T-helper 17 cell (primary cell): ENCODE measurements at regions not wholly inside any gene's neighbourhood (a gene's known extent, or its start where the extent isn't known, plus 50 kb on each side); places are given as distances from the start of the nearest gene placed in this dataset.
"Not testable (repeated sequence)": the region's sequence is repeated elsewhere in the genome, so short reads cannot be mapped to it uniquely, and the experiment has no call there.

ENCODE experiments used
- ATAC-seq: fragments of 150-1000 bp; cut with Tn5 transposase; 2 replicates; pipeline ENCODE4 v1.10.0; 2021; ENCODE audit warnings: mild to moderate bottlenecking, moderate library complexity
- DNase-seq, 3 donors: peaks; one replicate each; pipeline versions ENCODE4 v3.0.0 to v3.0.0-alpha.2; 2020 to 2021
- H3K9me3 ChIP-seq: one replicate; pipeline ENCODE4 v1.7.0; 2013; ENCODE audit warnings: low read length, mild to moderate bottlenecking; ENCODE audit not compliant: control insufficient read depth, poor library complexity, severe bottlenecking
- H3K27ac Mint-ChIP-seq: one replicate; pipeline ENCODE4 v1.8.0; 2022; ENCODE audit warnings: mild to moderate bottlenecking, moderate library complexity, mixed read lengths
- H3K27me3 Mint-ChIP-seq: one replicate; pipeline ENCODE4 v1.8.0; 2022; ENCODE audit warnings: mixed read lengths
- H3K36me3 Mint-ChIP-seq: one replicate; pipeline ENCODE4 v1.8.0; 2022; ENCODE audit warnings: low read depth, mixed read lengths
- H3K4me1 Mint-ChIP-seq: one replicate; pipeline ENCODE4 v1.8.0; 2022; ENCODE audit warnings: mild to moderate bottlenecking, mixed read lengths
- H3K4me3 Mint-ChIP-seq: one replicate; pipeline ENCODE4 v1.8.0; 2022; ENCODE audit warnings: mild to moderate bottlenecking, moderate library complexity, mixed read lengths

DNA sequence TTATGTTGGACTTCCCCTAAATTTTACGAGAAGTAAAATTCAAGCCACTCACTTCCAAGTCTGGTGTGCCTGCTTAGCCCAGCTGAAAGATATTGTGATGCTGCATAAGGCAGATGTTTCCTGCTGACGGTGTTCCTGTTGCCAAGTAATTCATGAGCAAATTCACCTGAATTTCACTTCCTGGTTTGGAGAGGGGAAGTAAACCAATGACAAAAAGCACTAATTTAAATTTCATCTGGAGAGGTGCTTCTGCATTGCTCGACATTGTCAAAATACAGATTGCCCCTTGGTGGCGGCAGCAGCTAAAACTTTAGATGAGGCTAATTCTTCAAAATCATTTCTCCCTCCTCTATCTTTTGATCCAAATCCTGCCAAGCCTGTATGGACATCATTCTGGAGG, 281.1 kb downstream of the AACS start:
- DNase-seq (no peak), ATAC-seq (no peak)
- Mint-ChIP-seq H3K27ac (no peak overlapping the region), H3K36me3 (no peaks in the 10 kb centered on the region), H3K4me1 (no peaks in the 10 kb centered on the region), H3K27me3 (peaks cover 56% of the 10 kb centered on the region), H3K4me3 (no peak overlapping the region)
- no peaks in the 10 kb centered on the region for H3K9me3 ChIP-seq

DNA sequence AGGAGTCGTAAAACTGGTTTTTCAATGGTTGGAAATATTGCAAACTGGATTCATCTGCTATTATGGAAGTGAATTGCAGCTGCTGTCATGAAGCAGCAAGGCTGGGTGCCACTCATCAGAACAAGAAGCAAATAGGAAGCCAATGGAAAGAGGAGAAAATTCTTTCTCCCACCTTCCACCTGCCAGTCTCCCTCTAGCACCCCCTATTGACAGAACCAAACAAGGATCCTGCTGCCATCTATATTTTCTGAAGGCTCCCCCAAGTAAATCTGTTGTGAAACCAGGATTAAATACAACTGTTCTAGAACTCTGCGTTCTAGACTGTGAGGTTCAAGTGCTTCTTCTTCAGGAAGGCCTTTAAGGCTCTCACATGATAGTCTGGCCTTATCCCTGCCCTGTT, 286.6 kb downstream of the AACS start:
- Mint-ChIP-seq H3K27me3 (peaks cover 31% of the 10 kb centered on the region), H3K36me3 (no peaks in the 10 kb centered on the region), H3K27ac (no peak overlapping the region), H3K4me3 (no peak overlapping the region), H3K4me1 (no peaks in the 10 kb centered on the region)
- ATAC-seq = no peak
- DNase-seq = no peak
- H3K9me3 ChIP-seq = no peaks in the 10 kb centered on the region

GRCh38 chr12:125353002-125353401, 287.8 kb downstream of the AACS start:
- H3K4me3 Mint-ChIP-seq, H3K9me3 ChIP-seq, ATAC-seq, H3K36me3 Mint-ChIP-seq, H3K27ac Mint-ChIP-seq, DNase-seq, H3K4me1 Mint-ChIP-seq: not testable (repeated sequence)
- H3K27me3 Mint-ChIP-seq = peaks cover 26% of the 10 kb centered on the region

GRCh38 chr12:125353871-125354270, 288.6 kb downstream of the AACS start:
- Mint-ChIP-seq H3K27me3 (peaks cover 19% of the 10 kb centered on the region), H3K36me3 (no peaks in the 10 kb centered on the region), H3K4me1 (no peaks in the 10 kb centered on the region), H3K4me3 (no peak overlapping the region), H3K27ac (no peak overlapping the region)
- ATAC-seq = no peak
- no peaks in the 10 kb centered on the region for H3K9me3 ChIP-seq
- no peak for DNase-seq

GRCh38 chr12:125355614-125356013, 290.4 kb downstream of the AACS start:
- H3K9me3 ChIP-seq = no peaks in the 10 kb centered on the region
- H3K36me3 Mint-ChIP-seq = no peaks in the 10 kb centered on the region
- H3K27ac Mint-ChIP-seq = no peak overlapping the region
- no peak for ATAC-seq
- H3K4me1 Mint-ChIP-seq = no peaks in the 10 kb centered on the region
- H3K27me3 Mint-ChIP-seq = peaks cover 5% of the 10 kb centered on the region
- H3K4me3 Mint-ChIP-seq = no peak overlapping the region
- no peak for DNase-seq

- DNase-seq (no peak), ATAC-seq (no peak)
- H3K27me3 Mint-ChIP-seq = peaks cover 6% of the 10 kb centered on the region
- H3K9me3 ChIP-seq = no peaks in the 10 kb centered on the region
- H3K36me3 Mint-ChIP-seq = no peaks in the 10 kb centered on the region
- no peaks in the 10 kb centered on the region for H3K4me1 Mint-ChIP-seq
- no peak overlapping the region for H3K27ac Mint-ChIP-seq
- H3K4me3 Mint-ChIP-seq = no peak overlapping the region
These were observed 290.9 kb downstream of the AACS start for GRCh38 chr12:125356111-125356510.

DNA sequence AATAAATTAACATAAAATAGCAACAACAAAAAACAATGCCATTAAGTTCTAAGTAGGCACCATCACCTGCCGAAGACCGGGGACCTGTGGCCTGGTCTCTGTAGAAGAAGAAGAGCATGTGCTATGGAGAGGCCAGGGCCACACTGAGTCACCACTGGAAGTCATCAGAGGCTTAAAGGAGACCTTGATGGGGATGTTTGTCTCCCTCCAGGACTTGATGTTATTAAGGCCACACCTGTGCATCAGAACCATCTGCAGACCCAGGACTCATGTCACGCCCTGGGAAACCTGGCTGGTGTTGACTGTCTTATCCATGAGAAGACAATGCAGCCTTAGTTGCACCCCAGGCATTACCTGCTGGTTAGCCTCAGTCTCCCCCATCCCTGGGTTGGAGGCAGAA, 292.3 kb downstream of the AACS start:
- H3K27me3 Mint-ChIP-seq = peaks cover 9% of the 10 kb centered on the region
- H3K4me1 Mint-ChIP-seq = no peaks in the 10 kb centered on the region
- H3K4me3 Mint-ChIP-seq = no peak overlapping the region
- no peak overlapping the region for H3K27ac Mint-ChIP-seq
- ATAC-seq (no peak), DNase-seq (no peak)
- no peaks in the 10 kb centered on the region for H3K9me3 ChIP-seq
- no peaks in the 10 kb centered on the region for H3K36me3 Mint-ChIP-seq

- no peaks in the 10 kb centered on the region for H3K4me1 Mint-ChIP-seq
- ATAC-seq (no peak), DNase-seq (no peak)
- no peak overlapping the region for H3K4me3 Mint-ChIP-seq
- H3K27ac Mint-ChIP-seq = no peak overlapping the region
- H3K9me3 ChIP-seq = no peaks in the 10 kb centered on the region
- H3K36me3 Mint-ChIP-seq = no peaks in the 10 kb centered on the region
- H3K27me3 Mint-ChIP-seq = peaks cover 4% of the 10 kb centered on the region
These were observed 295.3 kb downstream of the AACS start for GRCh38 chr12:125360540-125360939.

DNA sequence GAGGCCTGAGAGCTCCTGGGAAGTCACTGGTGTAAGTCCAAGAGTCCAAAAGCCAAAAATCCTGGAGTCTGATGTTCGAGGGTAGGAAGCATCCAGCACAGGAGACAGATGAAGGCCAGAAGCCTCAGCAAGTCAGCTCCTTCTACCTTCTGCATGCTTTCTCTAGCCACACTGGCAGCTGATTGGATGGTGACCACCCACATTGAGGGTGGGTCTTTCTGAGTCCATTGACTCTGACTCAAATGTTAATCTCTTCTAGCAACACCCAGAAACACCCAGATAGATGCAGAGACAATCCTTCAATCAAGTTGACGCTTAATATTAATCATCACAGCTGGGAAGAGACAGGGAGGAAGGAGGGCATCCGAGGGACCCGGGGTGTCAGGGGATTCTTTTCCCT, 305.8 kb downstream of the AACS start:
- no peaks in the 10 kb centered on the region for H3K4me1 Mint-ChIP-seq
- no peaks in the 10 kb centered on the region for H3K36me3 Mint-ChIP-seq
- no peak for DNase-seq
- no peaks in the 10 kb centered on the region for H3K9me3 ChIP-seq
- no peak overlapping the region for H3K27ac Mint-ChIP-seq
- ATAC-seq = no peak
- H3K4me3 Mint-ChIP-seq = no peak overlapping the region
- H3K27me3 Mint-ChIP-seq = peaks cover 30% of the 10 kb centered on the region

- Mint-ChIP-seq H3K27ac (no peak overlapping the region), H3K4me1 (no peaks in the 10 kb centered on the region), H3K36me3 (no peaks in the 10 kb centered on the region), H3K27me3 (peaks cover 34% of the 10 kb centered on the region), H3K4me3 (no peak overlapping the region)
- DNase-seq = no peak
- H3K9me3 ChIP-seq = no peaks in the 10 kb centered on the region
- no peak for ATAC-seq
These were observed 306.9 kb downstream of the AACS start for GRCh38 chr12:125372085-125372484.

DNA sequence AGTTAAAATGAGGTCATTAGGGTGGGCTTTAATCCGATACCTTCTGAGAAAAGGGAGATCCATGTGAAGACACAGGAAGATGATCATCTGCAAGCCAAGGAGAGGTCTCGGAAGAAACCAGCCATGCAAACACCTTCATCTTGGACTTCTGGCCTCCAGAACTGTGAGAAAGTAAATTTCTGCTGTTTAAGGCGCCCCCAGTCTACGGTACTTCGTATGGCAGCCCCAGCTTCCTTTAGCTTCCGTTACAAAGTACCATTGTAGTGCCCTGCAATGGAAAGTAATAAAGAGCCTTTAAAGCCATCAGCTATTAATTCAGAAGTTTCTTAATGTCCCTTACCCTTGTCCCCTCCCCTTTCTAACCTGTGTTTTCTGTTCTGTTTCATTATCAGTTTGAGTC, 308.1 kb downstream of the AACS start:
- DNase-seq (no peak), ATAC-seq (no peak)
- H3K27me3 Mint-ChIP-seq = peaks cover 42% of the 10 kb centered on the region
- no peaks in the 10 kb centered on the region for H3K4me1 Mint-ChIP-seq
- no peak overlapping the region for H3K27ac Mint-ChIP-seq
- H3K36me3 Mint-ChIP-seq = no peaks in the 10 kb centered on the region
- H3K9me3 ChIP-seq = no peaks in the 10 kb centered on the region
- H3K4me3 Mint-ChIP-seq = no peak overlapping the region

DNA sequence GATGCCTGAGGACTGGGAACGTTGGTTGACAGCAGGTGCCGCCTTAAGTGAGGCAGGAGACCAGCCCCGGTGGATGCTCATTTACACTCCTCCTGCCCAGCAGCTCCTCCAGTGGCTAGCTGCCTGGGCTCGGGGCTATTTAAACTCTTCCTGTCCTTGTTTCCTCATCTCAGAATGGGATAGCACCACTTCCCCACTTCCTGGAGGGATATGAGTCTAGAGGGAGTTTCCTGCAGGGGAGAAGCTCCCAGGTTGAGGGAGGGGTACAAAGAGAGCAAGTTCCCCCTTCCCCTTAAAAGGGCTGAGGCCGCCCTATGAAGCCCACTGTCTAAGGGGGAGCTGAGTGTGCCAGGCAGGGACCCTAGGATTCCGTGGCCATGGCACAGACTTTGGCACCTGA, 311.2 kb downstream of the AACS start:
- ATAC-seq = no peak
- Mint-ChIP-seq H3K27me3 (peaks cover 32% of the 10 kb centered on the region), H3K4me1 (no peaks in the 10 kb centered on the region)

GRCh38 chr12:125377093-125377492, 311.9 kb downstream of the AACS start:
- H3K9me3 ChIP-seq = no peaks in the 10 kb centered on the region
- Mint-ChIP-seq H3K27ac (no peak overlapping the region), H3K27me3 (peaks cover 27% of the 10 kb centered on the region), H3K4me1 (no peaks in the 10 kb centered on the region), H3K4me3 (no peak overlapping the region), H3K36me3 (no peaks in the 10 kb centered on the region)
- DNase-seq (no peak), ATAC-seq (no peak)

More for the DNA sequence above, 311.2 kb downstream of the AACS start:
- no peaks in the 10 kb centered on the region for H3K36me3 Mint-ChIP-seq
- H3K9me3 ChIP-seq = no peaks in the 10 kb centered on the region
- no peak overlapping the region for H3K4me3 Mint-ChIP-seq
- H3K27ac Mint-ChIP-seq = no peak overlapping the region
- no peak for DNase-seq

GRCh38 chr12:125381373-125381772, 316.1 kb downstream of the AACS start:
- DNase-seq (no peak), ATAC-seq (no peak)
- Mint-ChIP-seq H3K27ac (no peak overlapping the region), H3K36me3 (no peaks in the 10 kb centered on the region), H3K4me3 (no peak overlapping the region), H3K4me1 (no peaks in the 10 kb centered on the region), H3K27me3 (peaks cover 23% of the 10 kb centered on the region)
- no peaks in the 10 kb centered on the region for H3K9me3 ChIP-seq

DNA sequence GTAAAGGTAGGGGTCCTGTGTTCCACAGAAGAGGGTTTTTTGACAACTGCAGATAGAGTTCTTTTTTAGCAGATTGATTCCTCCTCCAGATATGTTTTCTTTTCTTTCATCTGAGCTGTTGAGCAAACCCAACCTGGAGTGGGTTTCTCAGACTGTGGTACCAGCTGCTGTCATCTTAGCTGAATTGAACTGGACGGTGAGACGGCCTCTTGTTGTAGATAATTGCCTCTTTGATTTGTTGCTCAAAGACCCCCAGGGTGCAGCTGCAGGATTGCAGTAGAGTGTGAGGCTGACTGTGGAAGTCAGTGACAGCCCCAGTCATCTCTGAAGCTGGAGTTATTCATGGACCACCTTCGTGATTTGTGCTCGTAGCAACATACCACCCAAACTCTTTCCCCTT, 317.7 kb downstream of the AACS start:
- ATAC-seq = no peak
- no peak overlapping the region for H3K4me3 Mint-ChIP-seq
- peaks cover 13% of the 10 kb centered on the region for H3K27me3 Mint-ChIP-seq

More for the DNA sequence above, 317.7 kb downstream of the AACS start:
- Mint-ChIP-seq H3K4me1 (no peaks in the 10 kb centered on the region), H3K36me3 (no peaks in the 10 kb centered on the region), H3K27ac (no peak overlapping the region)
- no peaks in the 10 kb centered on the region for H3K9me3 ChIP-seq
- DNase-seq = no peak
